ENCODE measurements at regions not wholly inside any gene's neighbourhood (a gene's known extent, or its start where the extent isn't known, plus 50 kb on each side); places are given as distances from the start of the nearest gene placed in this dataset.

- Histone ChIP-seq H3K4me2 (no peak overlapping the region), H3K4me3 (no peak overlapping the region), H3K27me3 (no peaks in the 10 kb centered on the region), H3K9me3 (ENCODE audit: low read depth) (no peaks in the 10 kb centered on the region), H3K36me3 (replicated peaks; ENCODE audit: insufficient read depth, low read depth) (no peaks in the 10 kb centered on the region), H3K4me1 (ENCODE audit: insufficient read depth) (no peaks in the 10 kb centered on the region), H3K9me2 (replicated peaks; ENCODE audit: insufficient read depth) (no peaks in the 10 kb centered on the region), H3K27ac (no peak overlapping the region), H2AFZ (no peak overlapping the region), H4K20me1 (ENCODE audit: insufficient read depth, poor library complexity, severe bottlenecking) (no peaks in the 10 kb centered on the region), H3K79me2 (no peaks in the 10 kb centered on the region)
- no peak for TF ChIP-seq CTCF (IDR thresholded peaks at IDR 0.05; ENCODE audit: poor library complexity)
- no peak for TF ChIP-seq EZH2phosphoT487 (IDR thresholded peaks at IDR 0.05; ENCODE audit: low read depth, severe bottlenecking, unreplicated experiment)
- TF ChIP-seq EZH2 (IDR thresholded peaks at IDR 0.05; ENCODE audit: borderline replicate concordance) = no peak
- DNase-seq (ENCODE audit: low spot score) = no peak
- WGBS (ENCODE audit: low lambda C conversion rate, missing lambda C conversion rate) = 63% methylated on average over 1 of the region's 1 CpG
Measured at GRCh38 chr18:28820353-28820752, 643.4 kb upstream of the CDH2 start.

- Histone ChIP-seq H3K9me2 (replicated peaks; ENCODE audit: insufficient read depth) (no peaks in the 10 kb centered on the region), H3K27ac (no peak overlapping the region), H3K36me3 (replicated peaks; ENCODE audit: insufficient read depth, low read depth) (no peaks in the 10 kb centered on the region), H3K79me2 (no peaks in the 10 kb centered on the region), H3K9me3 (ENCODE audit: low read depth) (no peaks in the 10 kb centered on the region), H3K4me3 (no peak overlapping the region), H3K4me2 (no peak overlapping the region), H3K27me3 (no peaks in the 10 kb centered on the region), H2AFZ (no peak overlapping the region), H4K20me1 (ENCODE audit: insufficient read depth, poor library complexity, severe bottlenecking) (no peaks in the 10 kb centered on the region), H3K4me1 (ENCODE audit: insufficient read depth) (no peaks in the 10 kb centered on the region)
- TF ChIP-seq EZH2phosphoT487 (IDR thresholded peaks at IDR 0.05; ENCODE audit: low read depth, severe bottlenecking, unreplicated experiment) (no peak), EZH2 (IDR thresholded peaks at IDR 0.05; ENCODE audit: borderline replicate concordance) (no peak), CTCF (IDR thresholded peaks at IDR 0.05; ENCODE audit: poor library complexity) (no peak)
- no peak for DNase-seq (ENCODE audit: low spot score)
- 76% methylated on average over 2 of the region's 2 CpGs for WGBS (ENCODE audit: low lambda C conversion rate, missing lambda C conversion rate)
Measured at GRCh38 chr18:28816155-28816554, 639.2 kb upstream of the CDH2 start.

GRCh38 chr18:28814365-28814764 is 637.4 kb upstream of the CDH2 start:
- Histone ChIP-seq H3K4me3 (no peak overlapping the region), H3K9me3 (ENCODE audit: low read depth) (no peaks in the 10 kb centered on the region), H3K9me2 (replicated peaks; ENCODE audit: insufficient read depth) (no peaks in the 10 kb centered on the region), H2AFZ (no peak overlapping the region), H3K4me2 (no peak overlapping the region), H3K4me1 (ENCODE audit: insufficient read depth) (no peaks in the 10 kb centered on the region), H3K79me2 (no peaks in the 10 kb centered on the region), H3K27ac (no peak overlapping the region), H3K27me3 (no peaks in the 10 kb centered on the region), H3K36me3 (replicated peaks; ENCODE audit: insufficient read depth, low read depth) (no peaks in the 10 kb centered on the region), H4K20me1 (ENCODE audit: insufficient read depth, poor library complexity, severe bottlenecking) (no peaks in the 10 kb centered on the region)
- TF ChIP-seq EZH2 (IDR thresholded peaks at IDR 0.05; ENCODE audit: borderline replicate concordance) (no peak), CTCF (IDR thresholded peaks at IDR 0.05; ENCODE audit: poor library complexity) (no peak), EZH2phosphoT487 (IDR thresholded peaks at IDR 0.05; ENCODE audit: low read depth, severe bottlenecking, unreplicated experiment) (no peak)
- DNase-seq (ENCODE audit: low spot score) = no peak

- TF ChIP-seq EZH2 (IDR thresholded peaks at IDR 0.05; ENCODE audit: borderline replicate concordance) = no peak
- TF ChIP-seq CTCF (IDR thresholded peaks at IDR 0.05; ENCODE audit: poor library complexity) = no peak
- TF ChIP-seq EZH2phosphoT487 (IDR thresholded peaks at IDR 0.05; ENCODE audit: low read depth, severe bottlenecking, unreplicated experiment) = no peak
- Histone ChIP-seq H3K9me2 (replicated peaks; ENCODE audit: insufficient read depth) (no peaks in the 10 kb centered on the region), H3K36me3 (replicated peaks; ENCODE audit: insufficient read depth, low read depth) (no peaks in the 10 kb centered on the region), H3K27me3 (no peaks in the 10 kb centered on the region), H4K20me1 (ENCODE audit: insufficient read depth, poor library complexity, severe bottlenecking) (no peaks in the 10 kb centered on the region), H2AFZ (no peak overlapping the region), H3K4me1 (ENCODE audit: insufficient read depth) (no peaks in the 10 kb centered on the region), H3K27ac (no peak overlapping the region), H3K9me3 (ENCODE audit: low read depth) (no peaks in the 10 kb centered on the region), H3K79me2 (no peaks in the 10 kb centered on the region), H3K4me2 (no peak overlapping the region), H3K4me3 (no peak overlapping the region)
- DNase-seq (ENCODE audit: low spot score) = no peak
Measured at GRCh38 chr18:28808373-28808772, 631.4 kb upstream of the CDH2 start.

Measured in hepatocyte (in vitro differentiated cells).